ENCODE measurements at regions not wholly inside any gene's neighbourhood (a gene's known extent, or its start where the extent isn't known, plus 50 kb on each side); places are given as distances from the start of the nearest gene placed in this dataset.

DNA sequence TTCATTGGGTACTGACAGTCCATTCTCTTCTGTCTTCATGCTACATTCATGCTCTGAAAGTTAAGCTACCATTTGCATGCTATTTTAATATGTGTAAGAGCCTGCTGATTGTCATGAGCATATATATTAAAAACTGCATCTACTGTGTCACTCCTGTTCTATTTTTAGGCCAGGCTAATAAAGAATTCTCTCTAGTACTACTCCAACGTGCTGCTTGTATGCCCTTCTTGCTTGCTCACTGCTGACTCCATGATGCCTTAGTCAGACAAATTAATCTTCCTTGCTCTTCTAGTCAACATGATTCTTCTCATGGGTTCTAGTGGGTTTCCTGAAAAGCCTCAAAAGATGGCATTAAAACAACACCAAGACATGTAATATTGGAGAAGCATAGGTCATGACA is 1600.1 kb downstream of the DPP10 start:
- Histone ChIP-seq H3K36me3 (ENCODE audit: control insufficient read depth, low read length) (no peaks in the 10 kb centered on the region), H3K79me2 (ENCODE audit: control insufficient read depth, low read length) (no peaks in the 10 kb centered on the region), H3K27me3 (ENCODE audit: control insufficient read depth, low read length) (no peaks in the 10 kb centered on the region), H3K27ac (ENCODE audit: low read depth, low read length) (no peak overlapping the region), H3K9me2 (replicated peaks; ENCODE audit: control insufficient read depth, low read length) (no peaks in the 10 kb centered on the region), H3F3A (ENCODE audit: control insufficient read depth, insufficient read depth) (no peaks in the 10 kb centered on the region), H3K4me1 (ENCODE audit: control insufficient read depth, low read length) (no peaks in the 10 kb centered on the region), H3K4me3 (ENCODE audit: low read length) (no peak overlapping the region), H4K20me1 (ENCODE audit: control insufficient read depth, insufficient read depth, low read depth, low read length) (no peaks in the 10 kb centered on the region), H3K4me2 (ENCODE audit: low read length) (no peak overlapping the region), H3K9me3 (ENCODE audit: control insufficient read depth, insufficient read depth, low read length) (no peaks in the 10 kb centered on the region)
- no peak for TF ChIP-seq CTCF (IDR thresholded peaks at IDR 0.05; ENCODE audit: low read depth, low read length, poor library complexity, severe bottlenecking)
- TF ChIP-seq EZH2phosphoT487 (IDR thresholded peaks at IDR 0.05; ENCODE audit: borderline replicate concordance, low read length): no peak

DNA sequence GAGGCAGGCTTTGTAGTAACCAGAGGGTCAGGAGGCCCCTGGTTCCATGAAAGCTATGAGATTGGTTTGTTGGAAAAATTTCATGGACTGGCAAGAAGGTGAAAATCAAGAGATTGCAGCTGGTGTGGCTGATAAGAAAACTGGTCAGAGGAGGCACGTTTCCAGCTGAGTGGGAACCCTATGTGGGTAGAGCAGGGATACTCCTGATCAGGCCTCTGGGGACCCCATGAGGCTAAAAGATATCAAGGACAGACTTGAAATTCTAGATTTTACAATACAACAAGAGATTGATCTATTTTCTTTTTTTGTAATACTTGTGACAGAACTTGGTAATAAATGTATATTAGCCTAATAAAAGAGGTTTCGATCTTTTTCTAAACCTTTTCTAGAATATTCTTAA is 1615.1 kb downstream of the DPP10 start:
- Histone ChIP-seq H3K9me3 (ENCODE audit: control insufficient read depth, insufficient read depth, low read length) (no peaks in the 10 kb centered on the region; the same call in 1 of the 2 replicates), H3F3A (ENCODE audit: control insufficient read depth, insufficient read depth) (no peaks in the 10 kb centered on the region), H3K79me2 (ENCODE audit: control insufficient read depth, low read length) (no peaks in the 10 kb centered on the region), H3K4me1 (ENCODE audit: control insufficient read depth, low read length) (no peaks in the 10 kb centered on the region), H3K4me3 (ENCODE audit: low read length) (no peak overlapping the region), H3K9me2 (replicated peaks; ENCODE audit: control insufficient read depth, low read length) (no peaks in the 10 kb centered on the region), H4K20me1 (ENCODE audit: control insufficient read depth, insufficient read depth, low read depth, low read length) (no peaks in the 10 kb centered on the region), H3K36me3 (ENCODE audit: control insufficient read depth, low read length) (no peaks in the 10 kb centered on the region), H3K27ac (ENCODE audit: low read depth, low read length) (no peak overlapping the region), H3K27me3 (ENCODE audit: control insufficient read depth, low read length) (no peaks in the 10 kb centered on the region), H3K4me2 (ENCODE audit: low read length) (no peak overlapping the region)
- TF ChIP-seq EZH2phosphoT487 (IDR thresholded peaks at IDR 0.05; ENCODE audit: borderline replicate concordance, low read length) (no peak), CTCF (IDR thresholded peaks at IDR 0.05; ENCODE audit: low read depth, low read length, poor library complexity, severe bottlenecking) (no peak)

- no peak overlapping the region for H3K27ac ChIP-seq (ENCODE audit: low read depth, low read length)
- no peaks in the 10 kb centered on the region for H3K79me2 ChIP-seq (ENCODE audit: control insufficient read depth, low read length)
- H3K27me3 ChIP-seq (ENCODE audit: control insufficient read depth, low read length): no peaks in the 10 kb centered on the region
- H4K20me1 ChIP-seq (ENCODE audit: control insufficient read depth, insufficient read depth, low read depth, low read length): no peaks in the 10 kb centered on the region
- H3K4me3 ChIP-seq (ENCODE audit: low read length): no peak overlapping the region
- no peaks in the 10 kb centered on the region for H3K36me3 ChIP-seq (ENCODE audit: control insufficient read depth, low read length)
- H3K4me2 ChIP-seq (ENCODE audit: low read length): no peak overlapping the region
- no peak for TF ChIP-seq CTCF (IDR thresholded peaks at IDR 0.05; ENCODE audit: low read depth, low read length, poor library complexity, severe bottlenecking)
- no peak for TF ChIP-seq EZH2phosphoT487 (IDR thresholded peaks at IDR 0.05; ENCODE audit: borderline replicate concordance, low read length)
- no peaks in the 10 kb centered on the region for H3K9me3 ChIP-seq (ENCODE audit: control insufficient read depth, insufficient read depth, low read length)
- no peaks in the 10 kb centered on the region for H3K4me1 ChIP-seq (ENCODE audit: control insufficient read depth, low read length)
- no peaks in the 10 kb centered on the region for H3F3A ChIP-seq (ENCODE audit: control insufficient read depth, insufficient read depth)
- H3K9me2 ChIP-seq (replicated peaks; ENCODE audit: control insufficient read depth, low read length): no peaks in the 10 kb centered on the region
Measured at GRCh38 chr2:116061023-116061422, 1618.6 kb downstream of the DPP10 start.

- H3K27ac ChIP-seq (ENCODE audit: low read depth, low read length): no peak overlapping the region
- no peaks in the 10 kb centered on the region for H3K9me2 ChIP-seq (replicated peaks; ENCODE audit: control insufficient read depth, low read length)
- H3K79me2 ChIP-seq (ENCODE audit: control insufficient read depth, low read length): no peaks in the 10 kb centered on the region
Measured at GRCh38 chr2:116073731-116074130, 1631.3 kb downstream of the DPP10 start.

More at GRCh38 chr2:116073731-116074130, 1631.3 kb downstream of the DPP10 start:
- H4K20me1 ChIP-seq (ENCODE audit: control insufficient read depth, insufficient read depth, low read depth, low read length): no peaks in the 10 kb centered on the region
- no peaks in the 10 kb centered on the region for H3K4me1 ChIP-seq (ENCODE audit: control insufficient read depth, low read length)
- no peaks in the 10 kb centered on the region for H3K9me3 ChIP-seq (ENCODE audit: control insufficient read depth, insufficient read depth, low read length)
- H3K36me3 ChIP-seq (ENCODE audit: control insufficient read depth, low read length): no peaks in the 10 kb centered on the region
- no peak overlapping the region for H3K4me2 ChIP-seq (ENCODE audit: low read length)
- no peaks in the 10 kb centered on the region for H3F3A ChIP-seq (ENCODE audit: control insufficient read depth, insufficient read depth)
- no peaks in the 10 kb centered on the region for H3K27me3 ChIP-seq (ENCODE audit: control insufficient read depth, low read length)
- no peak overlapping the region for H3K4me3 ChIP-seq (ENCODE audit: low read length)
- TF ChIP-seq CTCF (IDR thresholded peaks at IDR 0.05; ENCODE audit: low read depth, low read length, poor library complexity, severe bottlenecking): no peak
- TF ChIP-seq EZH2phosphoT487 (IDR thresholded peaks at IDR 0.05; ENCODE audit: borderline replicate concordance, low read length): no peak
